ENCODE measurements at regions not wholly inside any gene's neighbourhood (a gene's known extent, or its start where the extent isn't known, plus 50 kb on each side); places are given as distances from the start of the nearest gene placed in this dataset.
"Not testable (repeated sequence)": the region's sequence is repeated elsewhere in the genome, so short reads cannot be mapped to it uniquely, and the experiment has no call there.

GRCh38 chr18:4917509-4917908 lies 279.5 kb downstream of the AKAIN1 start:
- TF ChIP-seq, protein P1, sequence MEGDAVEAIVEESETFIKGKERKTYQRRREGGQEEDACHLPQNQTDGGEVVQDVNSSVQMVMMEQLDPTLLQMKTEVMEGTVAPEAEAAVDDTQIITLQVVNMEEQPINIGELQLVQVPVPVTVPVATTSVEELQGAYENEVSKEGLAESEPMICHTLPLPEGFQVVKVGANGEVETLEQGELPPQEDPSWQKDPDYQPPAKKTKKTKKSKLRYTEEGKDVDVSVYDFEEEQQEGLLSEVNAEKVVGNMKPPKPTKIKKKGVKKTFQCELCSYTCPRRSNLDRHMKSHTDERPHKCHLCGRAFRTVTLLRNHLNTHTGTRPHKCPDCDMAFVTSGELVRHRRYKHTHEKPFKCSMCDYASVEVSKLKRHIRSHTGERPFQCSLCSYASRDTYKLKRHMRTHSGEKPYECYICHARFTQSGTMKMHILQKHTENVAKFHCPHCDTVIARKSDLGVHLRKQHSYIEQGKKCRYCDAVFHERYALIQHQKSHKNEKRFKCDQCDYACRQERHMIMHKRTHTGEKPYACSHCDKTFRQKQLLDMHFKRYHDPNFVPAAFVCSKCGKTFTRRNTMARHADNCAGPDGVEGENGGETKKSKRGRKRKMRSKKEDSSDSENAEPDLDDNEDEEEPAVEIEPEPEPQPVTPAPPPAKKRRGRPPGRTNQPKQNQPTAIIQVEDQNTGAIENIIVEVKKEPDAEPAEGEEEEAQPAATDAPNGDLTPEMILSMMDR (IDR thresholded peaks at IDR 0.05; ENCODE audit: poor library complexity, severe bottlenecking): not testable (repeated sequence)
- not testable (repeated sequence) for TF ChIP-seq TAF1 (IDR thresholded peaks at IDR 0.05; ENCODE audit: low read depth); POLR2AphosphoS5 (IDR thresholded peaks at IDR 0.05); EP300 (conservative IDR thresholded peaks at IDR 0.05; ENCODE audit: poor library complexity, severe bottlenecking)

Measured in neural cell (in vitro differentiated cells).